Uterus (tissue), 2 donors: ENCODE measurements at regions not wholly inside any gene's neighbourhood (a gene's known extent, or its start where the extent isn't known, plus 50 kb on each side); places are given as distances from the start of the nearest gene placed in this dataset.

Experiments
- POLR2A ChIP-seq, 2 donors: fragments of 450-650 bp; IDR thresholded peaks; one replicate each; pipeline ENCODE4 v1.6.1; 2016; ENCODE audit warnings: antibody characterized with exemption in 2 of 2, mild to moderate bottlenecking in 1 of 2, moderate library complexity in 1 of 2
- TF ChIP-seq, protein P1 (sequence below), 4 experiments: fragments of 200-600 bp in 2 of 4; fragments of 450-650 bp in 2 of 4; sonication (generic) in 2 of 4; IDR thresholded peaks; one replicate each; pipeline ENCODE4 v1.5.1; 2016 to 2019; ENCODE audit warnings: antibody characterized with exemption in 4 of 4, mild to moderate bottlenecking in 2 of 4, moderate library complexity in 1 of 4

DNA sequence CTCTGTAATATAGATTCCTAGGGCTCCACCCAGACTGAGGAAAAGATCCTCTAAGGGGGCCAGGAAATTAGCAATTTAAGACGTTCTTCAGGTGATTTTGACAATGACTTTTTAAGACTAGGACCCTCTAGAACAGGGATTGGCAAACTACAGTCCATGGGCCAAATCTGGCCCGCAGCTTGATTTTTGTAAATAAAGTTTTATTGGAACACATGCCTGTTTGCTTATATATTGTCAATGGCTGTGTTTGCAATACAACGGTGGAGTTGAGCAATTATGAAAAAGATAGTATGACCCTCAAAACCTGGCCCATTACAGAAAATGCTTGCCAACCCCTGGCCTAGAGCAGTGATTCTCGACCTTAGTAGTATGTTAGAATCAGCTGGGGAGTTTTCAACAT lies 181.9 kb downstream of the SOX9 start:
- no peak for TF ChIP-seq POLR2A (IDR thresholded peaks at IDR 0.05)
- TF ChIP-seq, protein P1, sequence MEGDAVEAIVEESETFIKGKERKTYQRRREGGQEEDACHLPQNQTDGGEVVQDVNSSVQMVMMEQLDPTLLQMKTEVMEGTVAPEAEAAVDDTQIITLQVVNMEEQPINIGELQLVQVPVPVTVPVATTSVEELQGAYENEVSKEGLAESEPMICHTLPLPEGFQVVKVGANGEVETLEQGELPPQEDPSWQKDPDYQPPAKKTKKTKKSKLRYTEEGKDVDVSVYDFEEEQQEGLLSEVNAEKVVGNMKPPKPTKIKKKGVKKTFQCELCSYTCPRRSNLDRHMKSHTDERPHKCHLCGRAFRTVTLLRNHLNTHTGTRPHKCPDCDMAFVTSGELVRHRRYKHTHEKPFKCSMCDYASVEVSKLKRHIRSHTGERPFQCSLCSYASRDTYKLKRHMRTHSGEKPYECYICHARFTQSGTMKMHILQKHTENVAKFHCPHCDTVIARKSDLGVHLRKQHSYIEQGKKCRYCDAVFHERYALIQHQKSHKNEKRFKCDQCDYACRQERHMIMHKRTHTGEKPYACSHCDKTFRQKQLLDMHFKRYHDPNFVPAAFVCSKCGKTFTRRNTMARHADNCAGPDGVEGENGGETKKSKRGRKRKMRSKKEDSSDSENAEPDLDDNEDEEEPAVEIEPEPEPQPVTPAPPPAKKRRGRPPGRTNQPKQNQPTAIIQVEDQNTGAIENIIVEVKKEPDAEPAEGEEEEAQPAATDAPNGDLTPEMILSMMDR (IDR thresholded peaks at IDR 0.05), result no peak
